DMS 273 (cell line): ENCODE measurements at regions not wholly inside any gene's neighbourhood (a gene's known extent, or its start where the extent isn't known, plus 50 kb on each side); places are given as distances from the start of the nearest gene placed in this dataset.

Source experiments
- DNase-seq: peaks from one replicate; lab custom pipeline; 2025; ENCODE audit not compliant: unreplicated experiment; lab: John Stamatoyannopoulos, UW

DNA sequence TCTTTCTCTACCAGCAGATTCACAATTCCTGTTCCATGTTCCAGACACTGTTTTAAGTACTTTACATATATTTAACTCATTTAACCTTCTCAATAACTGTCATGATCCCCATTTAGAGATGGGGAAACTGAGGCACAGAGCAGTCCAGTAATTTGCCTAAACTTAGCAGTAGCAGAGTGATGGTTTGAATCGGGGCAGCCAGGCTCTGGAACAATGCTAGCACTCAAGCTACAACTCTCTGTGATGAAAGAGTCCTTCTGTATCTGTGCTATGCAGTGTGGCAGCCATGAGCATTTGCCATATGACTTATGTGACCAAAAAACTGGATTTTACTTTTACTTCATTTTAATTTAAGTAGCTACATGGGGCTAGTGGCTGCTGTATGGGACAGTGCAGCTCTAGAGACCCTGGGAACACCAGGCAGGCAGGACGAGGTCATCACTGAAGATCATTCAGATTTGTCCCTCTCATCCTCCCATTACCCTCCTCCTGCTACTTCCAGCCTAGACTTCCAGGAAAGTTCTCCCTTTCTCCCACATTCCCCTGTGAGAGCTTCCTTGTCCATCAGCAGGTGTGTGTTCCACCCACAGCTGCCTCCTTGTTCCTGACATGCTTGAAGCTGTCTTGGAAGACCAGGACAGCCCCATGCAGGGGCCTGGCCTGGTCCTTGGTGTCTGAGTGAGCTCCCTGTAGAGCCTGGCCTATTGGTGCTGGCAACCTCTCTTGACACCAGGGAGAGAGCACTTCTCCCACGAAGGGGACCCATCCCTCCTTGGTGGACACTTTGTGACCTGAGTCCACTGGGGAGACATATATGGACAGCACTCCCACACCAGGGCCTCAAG, 157.0 kb downstream of the MRPL14 start:
- DNase-seq: no peak

- DNase-seq: no peak
These were observed 157.9 kb downstream of the MRPL14 start for GRCh38 chr6:43969158-43969981.

DNA sequence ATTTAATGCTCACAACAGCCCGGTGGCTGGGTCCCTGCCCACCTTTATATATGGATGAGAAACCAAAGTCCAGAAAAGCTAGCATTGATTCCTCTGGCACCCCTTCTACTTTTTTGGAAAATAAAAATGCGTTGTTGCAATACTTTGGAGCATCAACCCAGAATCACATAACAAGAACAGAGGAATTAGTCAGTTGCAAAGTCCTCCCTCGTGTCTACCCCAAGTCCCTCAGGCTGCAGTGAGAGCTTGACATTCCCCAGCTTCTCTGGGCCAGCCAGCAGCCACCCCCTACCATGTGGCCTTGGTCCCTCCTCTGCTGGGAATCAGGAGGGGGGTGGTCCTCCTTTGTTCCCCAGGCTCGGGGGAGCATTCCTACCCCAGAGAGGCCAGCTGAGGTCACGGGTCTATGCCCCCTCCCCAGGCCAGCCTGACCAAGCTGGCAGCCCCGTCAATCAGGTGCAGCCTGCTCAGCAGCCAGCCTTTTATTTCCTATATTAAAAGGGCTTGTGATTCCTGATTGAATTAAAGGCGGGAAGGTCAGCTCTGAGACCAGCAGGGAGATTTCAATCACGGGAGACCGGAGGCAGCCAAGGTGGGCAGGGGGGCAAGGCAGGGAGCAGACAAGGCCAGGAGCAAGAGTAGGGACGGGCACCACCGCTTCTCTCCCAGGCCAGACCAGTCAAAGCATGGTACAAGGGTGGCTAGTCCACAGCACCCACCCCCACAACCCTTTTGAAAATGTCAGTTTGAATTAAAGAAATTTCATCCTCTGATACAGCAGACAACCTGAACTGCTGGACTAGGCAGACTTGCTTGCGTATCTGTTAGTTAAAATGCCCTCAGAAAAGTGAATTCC, 158.9 kb downstream of the MRPL14 start:
- DNase-seq: no peak

DNA sequence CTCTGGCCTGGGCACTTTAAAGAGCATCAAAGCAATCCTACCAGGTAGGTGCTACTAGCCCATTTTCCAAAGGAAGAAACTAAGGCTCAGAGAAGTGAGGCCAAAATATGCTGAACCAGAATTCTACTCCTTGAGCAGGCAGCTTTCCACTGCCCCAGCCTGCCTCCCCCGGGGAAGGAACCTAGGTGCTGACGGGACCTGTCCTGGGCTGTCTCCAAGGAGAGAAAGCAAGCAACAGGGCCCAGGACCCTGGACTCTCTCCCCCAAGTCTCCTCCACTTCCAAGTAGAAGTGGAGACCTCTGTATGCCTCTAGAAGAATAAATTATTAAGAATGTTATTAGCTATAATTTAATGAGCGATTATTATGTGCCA, 159.5 kb downstream of the MRPL14 start:
- no peak for DNase-seq

- no peak for DNase-seq
These were observed 160.2 kb downstream of the MRPL14 start for GRCh38 chr6:43966853-43967718.

- DNase-seq: no peak
These were observed 160.9 kb downstream of the MRPL14 start for GRCh38 chr6:43966374-43966658.

DNA sequence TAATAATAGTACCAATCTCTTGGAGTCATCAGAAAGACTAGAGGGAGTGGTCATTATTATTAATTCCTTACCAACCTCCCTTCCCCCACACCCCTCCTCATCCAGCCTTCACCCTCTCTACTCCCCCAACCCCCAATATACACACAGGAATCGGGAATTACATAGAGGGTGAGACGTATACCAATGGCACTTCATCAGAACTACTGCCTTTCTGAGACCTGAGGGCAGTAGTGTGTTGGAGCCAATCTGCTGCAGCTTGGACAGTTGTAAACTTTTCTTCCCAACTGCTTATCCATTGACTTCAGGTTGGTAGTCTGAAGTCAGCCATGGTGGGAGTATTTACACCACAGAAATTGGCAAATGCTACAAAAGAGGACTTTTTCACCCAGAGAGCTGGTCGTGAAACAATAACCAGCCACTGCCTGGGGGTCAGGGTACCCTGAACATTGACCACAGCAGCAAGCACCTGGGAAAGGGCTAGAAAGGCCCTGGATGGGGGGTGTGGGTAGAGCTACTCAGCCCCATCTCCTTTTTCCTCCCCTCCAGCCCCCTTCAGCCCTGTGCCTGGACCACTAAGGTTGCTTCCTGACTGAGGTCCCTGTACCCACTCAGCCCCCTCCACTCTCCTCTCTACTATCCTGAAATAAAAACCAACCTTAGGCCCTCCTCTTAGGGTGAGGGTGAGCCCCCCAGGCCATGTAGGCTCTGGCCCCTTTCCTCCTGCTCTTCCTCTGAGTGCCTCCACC, 161.5 kb downstream of the MRPL14 start:
- no peak for DNase-seq

DNA sequence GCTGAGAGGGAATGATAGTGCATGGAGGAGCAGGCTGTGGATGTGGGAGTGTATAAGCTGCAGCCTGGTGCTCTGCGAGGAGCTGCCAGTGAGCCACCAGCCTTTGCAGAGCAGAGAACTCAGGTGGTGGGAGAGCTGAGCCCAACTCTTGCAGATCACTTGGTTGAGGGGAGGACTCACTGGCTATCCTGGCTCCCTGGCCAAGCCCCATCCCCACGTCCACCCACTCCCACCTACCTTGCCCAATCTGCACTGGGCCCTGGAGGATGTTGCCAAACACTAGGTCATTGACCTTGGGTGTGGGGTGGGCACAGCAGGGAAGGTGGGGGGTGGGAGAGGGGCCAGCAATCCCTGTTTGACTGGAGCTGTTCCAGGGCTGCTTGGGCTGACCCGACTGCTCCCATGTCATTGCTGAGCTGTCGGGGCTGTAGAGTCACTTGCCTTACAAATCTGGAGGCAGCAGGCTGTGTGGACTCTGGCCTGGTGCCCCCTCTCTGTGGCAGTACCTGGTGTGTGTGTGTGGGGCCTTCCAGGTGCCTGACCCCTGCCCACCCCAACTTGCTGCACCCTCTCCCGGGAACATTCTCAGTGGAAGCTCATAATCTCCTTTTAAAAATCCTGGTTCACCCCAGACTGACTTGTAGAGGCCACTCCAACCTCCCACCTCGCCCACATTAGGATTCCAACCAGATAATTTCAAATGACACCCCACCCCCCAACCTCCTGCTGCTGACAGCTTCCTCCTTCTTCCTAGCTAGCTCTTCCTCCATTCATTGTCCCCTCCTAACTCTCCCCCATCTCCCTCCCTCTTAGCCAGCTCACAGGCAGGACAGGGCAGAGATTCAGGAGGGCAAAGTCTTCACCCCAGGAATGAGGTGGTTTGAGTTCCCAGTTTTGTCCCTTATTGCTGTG, 162.3 kb downstream of the MRPL14 start:
- DNase-seq: no peak

- no peak for DNase-seq
These were observed 163.2 kb downstream of the MRPL14 start for GRCh38 chr6:43963877-43964658.

DNA sequence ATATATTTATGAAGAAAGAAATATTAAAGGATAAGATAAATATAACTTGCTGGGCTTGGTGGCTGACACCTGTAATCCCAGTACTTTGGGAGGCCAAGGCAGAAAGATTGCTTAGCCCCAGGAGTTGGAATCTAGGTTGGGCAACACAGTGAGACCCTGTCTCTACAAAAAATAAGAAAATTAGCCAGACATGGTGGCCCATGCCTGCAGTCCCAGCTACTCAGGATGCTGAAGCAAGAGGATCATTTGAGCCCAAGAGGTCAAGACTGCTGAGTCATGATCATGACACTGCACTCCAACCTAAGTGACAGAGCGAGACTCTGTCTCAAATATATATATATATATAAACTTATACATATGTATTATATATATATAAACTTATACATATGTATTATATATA, 164.0 kb downstream of the MRPL14 start:
- no peak for DNase-seq

DNA sequence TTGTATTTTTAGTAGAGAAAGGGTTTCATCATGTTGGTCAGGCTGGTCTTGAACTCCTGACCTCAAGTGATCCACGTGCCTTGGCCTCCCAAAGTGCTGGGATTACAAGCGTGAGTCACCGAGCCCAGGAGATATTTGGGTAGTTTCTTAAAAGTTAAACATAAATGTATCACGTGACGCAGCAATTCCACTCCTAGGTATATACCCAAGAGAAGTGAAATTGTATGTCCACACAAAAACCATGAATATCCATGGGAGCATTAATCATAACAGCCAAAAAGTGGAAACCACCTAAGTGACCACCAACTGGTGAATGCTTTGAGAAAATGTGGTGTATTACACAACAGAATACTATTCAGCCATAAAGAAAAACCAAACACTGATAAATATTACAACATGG, 164.8 kb downstream of the MRPL14 start:
- no peak for DNase-seq

DNA sequence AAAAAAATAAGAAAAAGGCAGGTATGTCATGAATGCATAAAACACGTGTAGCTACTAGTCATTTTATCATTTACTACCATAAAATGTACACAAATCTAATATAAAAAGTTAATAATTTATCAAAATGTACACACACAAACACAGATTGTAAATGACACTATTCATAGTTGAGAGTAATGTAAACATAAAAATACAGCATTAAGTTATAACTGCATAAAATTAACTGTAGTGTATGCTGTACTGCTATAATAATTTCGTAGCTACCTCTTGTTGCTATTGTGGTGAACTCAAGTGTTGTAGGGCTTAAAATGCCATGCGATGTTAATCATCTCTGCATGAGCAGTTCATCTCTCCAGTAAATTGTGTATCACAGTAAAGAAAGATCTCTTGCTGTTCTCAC, 170.0 kb downstream of the MRPL14 start:
- DNase-seq: no peak

DNA sequence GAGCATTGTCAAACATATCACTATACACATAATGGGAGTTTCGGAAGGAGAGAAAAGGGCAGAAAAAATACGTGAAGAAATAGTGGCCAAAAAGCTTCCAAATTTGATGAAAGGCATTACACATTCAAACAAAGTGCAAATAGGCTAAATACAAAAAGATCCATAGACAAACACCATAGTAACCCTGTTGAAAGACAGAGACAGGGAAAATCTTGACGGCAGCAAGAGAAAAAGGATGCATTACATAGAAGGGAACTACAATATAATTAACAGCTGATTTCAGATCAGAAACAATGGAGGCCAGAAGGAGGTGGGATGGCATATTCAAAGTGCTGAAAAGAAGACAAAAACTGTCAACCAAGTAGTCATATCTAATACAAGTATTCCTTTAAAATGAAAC, 170.8 kb downstream of the MRPL14 start:
- DNase-seq: no peak

DNA sequence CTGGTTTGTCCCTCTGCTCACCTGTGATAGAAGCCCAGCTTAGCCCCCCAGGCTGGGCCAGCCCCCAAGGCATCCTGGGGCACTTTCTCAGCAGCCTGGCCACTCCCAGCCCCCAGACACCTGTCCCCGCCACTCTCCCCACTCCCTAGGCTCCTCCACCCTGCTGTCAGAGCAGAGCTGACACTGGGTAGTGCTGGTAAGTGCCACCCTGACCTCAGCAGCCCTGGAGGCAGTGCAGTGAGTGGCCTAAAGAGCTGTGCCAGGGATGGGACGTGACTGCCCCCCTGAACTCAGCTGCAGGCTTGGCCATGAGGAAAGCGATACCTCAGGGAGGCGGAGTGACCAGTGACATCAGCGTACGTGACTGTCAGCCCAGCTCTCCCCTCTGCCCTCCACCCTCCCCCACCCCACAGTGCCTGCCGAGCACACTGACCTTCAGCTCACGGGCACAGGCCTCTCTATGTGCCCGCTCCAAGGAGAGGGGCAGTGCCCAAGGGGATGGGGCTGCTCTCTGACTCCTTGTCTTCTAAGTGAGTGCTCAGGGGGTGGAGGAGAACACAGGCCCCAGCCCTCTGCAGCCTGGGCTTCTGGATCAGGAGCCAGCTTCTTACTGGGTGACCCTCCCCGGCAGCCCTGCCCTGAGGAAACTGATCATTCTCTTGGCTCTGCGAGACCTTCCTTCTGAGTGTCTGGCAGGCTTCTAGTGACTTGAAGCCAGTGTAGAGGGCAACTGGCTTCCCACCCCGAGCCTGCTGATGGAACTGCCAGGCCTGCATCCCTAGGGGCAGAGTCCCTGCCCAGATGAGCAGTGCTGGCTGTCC, 172.7 kb downstream of the MRPL14 start:
- no peak for DNase-seq

GRCh38 chr6:43953794-43954310, 173.4 kb downstream of the MRPL14 start:
- no peak for DNase-seq

DNA sequence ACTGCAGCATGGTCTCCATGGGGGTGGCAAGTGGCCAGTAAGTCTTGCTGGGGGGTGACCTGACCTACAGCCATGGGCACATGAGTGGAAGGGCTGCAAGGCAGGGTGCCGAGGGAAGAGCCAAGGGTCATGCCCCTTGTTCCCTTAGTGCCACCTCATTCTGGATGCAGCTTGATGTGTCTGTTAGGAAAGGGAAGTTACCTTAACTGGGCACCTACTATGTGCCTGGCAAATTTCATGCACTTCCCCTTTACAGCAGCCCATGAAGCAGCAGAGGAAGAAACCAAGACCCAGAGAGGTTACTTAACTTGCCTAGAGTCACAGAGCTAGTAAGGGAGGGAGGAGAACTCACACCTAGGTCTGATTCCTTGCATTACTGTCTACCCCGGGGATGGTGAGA, 174.0 kb downstream of the MRPL14 start:
- no peak for DNase-seq

GRCh38 chr6:43952746-43953145, 174.5 kb downstream of the MRPL14 start:
- DNase-seq: no peak
